ENCODE measurements at regions not wholly inside any gene's neighbourhood (a gene's known extent, or its start where the extent isn't known, plus 50 kb on each side); places are given as distances from the start of the nearest gene placed in this dataset.

GRCh38 chr2:215617060-215617824 lies 181.4 kb upstream of the FN1 start (continued):
- TF ChIP-seq MAZ (IDR thresholded peaks at IDR 0.05; ENCODE audit: borderline replicate concordance, low read depth, low read length): no peak
- TF ChIP-seq MAZ (CRISPR knock-in tag; IDR thresholded peaks at IDR 0.05; ENCODE audit: low read depth): no peak
- TF ChIP-seq REST (IDR thresholded peaks at IDR 0.05; ENCODE audit: borderline replicate concordance in 1 of 2, low read depth in 1 of 2, low read length in 2 of 2): peak in 1 of 2 experiments; percentile 84; a peak in 2 of 4 replicates
- peak; percentile 91 for TF ChIP-seq ZBTB20 (CRISPR knock-in tag; IDR thresholded peaks at IDR 0.05; ENCODE audit: borderline replicate concordance, low read depth)
- TF ChIP-seq HMG20A (CRISPR knock-in tag; IDR thresholded peaks at IDR 0.05; ENCODE audit: borderline replicate concordance): peak; percentile 89
- no peak for TF ChIP-seq ZNF280D (CRISPR knock-in tag; IDR thresholded peaks at IDR 0.05)
- TF ChIP-seq HNF1B (CRISPR knock-in tag; IDR thresholded peaks at IDR 0.05): no peak
- TF ChIP-seq ZNF615 (CRISPR knock-in tag; IDR thresholded peaks at IDR 0.05; ENCODE audit: borderline replicate concordance): 0 out of 2 replicates have a peak, but pooled peaks have one; percentile 83
- peak; percentile 99 for TF ChIP-seq PITX1 (CRISPR knock-in tag; IDR thresholded peaks at IDR 0.05)
- no peak for TF ChIP-seq SCMH1 (CRISPR knock-in tag; IDR thresholded peaks at IDR 0.05; ENCODE audit: borderline replicate concordance)
- no peak for TF ChIP-seq ZBTB39 (CRISPR knock-in tag; IDR thresholded peaks at IDR 0.05)
- TF ChIP-seq ZNF292 (CRISPR knock-in tag; IDR thresholded peaks at IDR 0.05; ENCODE audit: borderline replicate concordance, low read depth): peak; percentile 72
- no peak for TF ChIP-seq NFATC3 (CRISPR knock-in tag; IDR thresholded peaks at IDR 0.05)
- TF ChIP-seq HNRNPLL (IDR thresholded peaks at IDR 0.05; ENCODE audit: low read depth, low read length, poor library complexity, severe bottlenecking): no peak
- peak; percentile 97 for TF ChIP-seq TARDBP (CRISPR knock-in tag; IDR thresholded peaks at IDR 0.05)
- TF ChIP-seq ZNF205 (CRISPR knock-in tag; IDR thresholded peaks at IDR 0.05): peak; percentile 81; the same call in 1 of the 2 replicates
- peak; percentile 62; the same call in 1 of the 2 replicates for TF ChIP-seq KDM1A (CRISPR knock-in tag; IDR thresholded peaks at IDR 0.05)
- no peak for TF ChIP-seq ZFP36L2 (CRISPR knock-in tag; IDR thresholded peaks at IDR 0.05)
- no peak for TF ChIP-seq ZNF251 (CRISPR knock-in tag; IDR thresholded peaks at IDR 0.05)

Data from HepG2 (cell line).